Activated CD8-positive, alpha-beta T cell treated with anti-CD3 and anti-CD28 coated beads for 36 hours (primary cell): ENCODE measurements at regions not wholly inside any gene's neighbourhood (a gene's known extent, or its start where the extent isn't known, plus 50 kb on each side); places are given as distances from the start of the nearest gene placed in this dataset.
"Not testable (repeated sequence)": the region's sequence is repeated elsewhere in the genome, so short reads cannot be mapped to it uniquely, and the experiment has no call there.

Experiments used
- ATAC-seq: fragments of 200-7000 bp; cut with Tn5 transposase; one replicate; pipeline ENCODE4 v1.10.0; 2021; ENCODE audit warnings: mild to moderate bottlenecking, moderate library complexity
- CTCF ChIA-PET: fragments of 350-600 bp; sonication (Branson Sonifier 250); formaldehyde crosslinking; loops from one replicate; lab custom pipeline; 2021; ENCODE audit warnings: antibody characterized with exemption; lab: Charles Lee
- POLR2A ChIA-PET: fragments of 350-600 bp; sonication (Branson Sonifier 250); formaldehyde crosslinking; loops from one replicate; lab custom pipeline; 2021; ENCODE audit warnings: antibody characterized with exemption; lab: Charles Lee
- DNase-seq: peaks from one replicate; pipeline ENCODE4 v3.0.0-alpha.2; 2020
- H3K27ac Mint-ChIP-seq: one replicate; pipeline ENCODE4 v1.8.0; 2021; ENCODE audit warnings: mild to moderate bottlenecking, mixed read lengths
- H3K27me3 Mint-ChIP-seq: one replicate; pipeline ENCODE4 v1.8.0; 2021; ENCODE audit warnings: mixed read lengths
- H3K36me3 Mint-ChIP-seq: one replicate; pipeline ENCODE4 v1.8.0; 2021; ENCODE audit warnings: low read depth, mixed read lengths
- H3K4me1 Mint-ChIP-seq: one replicate; pipeline ENCODE4 v1.8.0; 2021; ENCODE audit warnings: low read depth, mixed read lengths
- H3K4me3 Mint-ChIP-seq: one replicate; pipeline ENCODE4 v1.8.0; 2021; ENCODE audit warnings: mild to moderate bottlenecking, moderate library complexity, mixed read lengths
- H3K9me3 Mint-ChIP-seq: one replicate; pipeline ENCODE4 v1.8.0; 2021; ENCODE audit warnings: mixed read lengths
- CTCF ChIP-seq: fragments of 200-600 bp; IDR thresholded peaks from one replicate; pipeline ENCODE4 v1.8.0; 2022; ENCODE audit warnings: antibody characterized with exemption, mild to moderate bottlenecking
- intact Hi-C: fragments of 100-400 bp; cut with micrococcal nuclease; formaldehyde crosslinking; loops from one replicate; pipeline ENCODE4 v1.10.0; 2022

GRCh38 chr5:62896121-62896893, 317.7 kb downstream of the LRRC70 start:
- Mint-ChIP-seq H3K4me1 (no peaks in the 10 kb centered on the region), H3K4me3 (no peak overlapping the region), H3K36me3 (no peaks in the 10 kb centered on the region), H3K9me3 (no peaks in the 10 kb centered on the region), H3K27me3 (no peaks in the 10 kb centered on the region), H3K27ac (no peak overlapping the region)
- TF ChIP-seq CTCF, result no peak
- DNase-seq (no peak), ATAC-seq (no peak)
- ChIA-PET POLR2A (no interaction called here), CTCF (no interaction called here)
- intact Hi-C loops, result no loop called here

GRCh38 chr5:62886603-62887315, 308.1 kb downstream of the LRRC70 start:
- TF ChIP-seq CTCF, result no peak
- intact Hi-C loops, result no loop called here
- POLR2A ChIA-PET, result no interaction called here
- Mint-ChIP-seq H3K27me3 (no peaks in the 10 kb centered on the region), H3K9me3 (no peaks in the 10 kb centered on the region), H3K36me3 (no peaks in the 10 kb centered on the region), H3K27ac (no peak overlapping the region), H3K4me1 (no peaks in the 10 kb centered on the region), H3K4me3 (no peak overlapping the region)
- no peak for DNase-seq
- ATAC-seq, result no peak
- CTCF ChIA-PET, result no interaction called here

GRCh38 chr5:62837330-62837729, 258.7 kb downstream of the LRRC70 start:
- POLR2A ChIA-PET, H3K27ac Mint-ChIP-seq, H3K36me3 Mint-ChIP-seq, H3K9me3 Mint-ChIP-seq, CTCF ChIA-PET, H3K27me3 Mint-ChIP-seq, ATAC-seq, H3K4me1 Mint-ChIP-seq, DNase-seq, H3K4me3 Mint-ChIP-seq, intact Hi-C loops: not testable (repeated sequence)

- peaks cover 2% of the 10 kb centered on the region for H3K9me3 Mint-ChIP-seq
- no peaks in the 10 kb centered on the region for H3K4me1 Mint-ChIP-seq
- DNase-seq (no peak), ATAC-seq (no peak)
- no peak overlapping the region for H3K4me3 Mint-ChIP-seq
- no peak for TF ChIP-seq CTCF
- H3K27ac Mint-ChIP-seq, result no peak overlapping the region
- H3K36me3 Mint-ChIP-seq, result no peaks in the 10 kb centered on the region
- H3K27me3 Mint-ChIP-seq, result peaks cover 3% of the 10 kb centered on the region
- CTCF ChIA-PET, result no interaction called here
- intact Hi-C loops, result no loop called here
- POLR2A ChIA-PET, result no interaction called here
These were observed 251.0 kb downstream of the LRRC70 start for GRCh38 chr5:62829604-62829986.

- H3K36me3 Mint-ChIP-seq, result no peaks in the 10 kb centered on the region
- ChIA-PET CTCF (no interaction called here), POLR2A (no interaction called here)
- intact Hi-C loops, result no loop called here
- peaks cover 2% of the 10 kb centered on the region for H3K27me3 Mint-ChIP-seq
- no peak for TF ChIP-seq CTCF
- ATAC-seq (no peak), DNase-seq (no peak)
- H3K9me3 Mint-ChIP-seq, result peaks cover 2% of the 10 kb centered on the region
- H3K27ac Mint-ChIP-seq, result no peak overlapping the region
- H3K4me1 Mint-ChIP-seq, result no peaks in the 10 kb centered on the region
- no peak overlapping the region for H3K4me3 Mint-ChIP-seq
These were observed 250.4 kb downstream of the LRRC70 start for GRCh38 chr5:62828742-62829603.
